Endometrium (tissue), 2 donors: ENCODE measurements at regions not wholly inside any gene's neighbourhood (a gene's known extent, or its start where the extent isn't known, plus 50 kb on each side); places are given as distances from the start of the nearest gene placed in this dataset.
"Not testable (repeated sequence)": the region's sequence is repeated elsewhere in the genome, so short reads cannot be mapped to it uniquely, and the experiment has no call there.

Source experiments
- FAIRE-seq: peaks from 2 replicates; lab custom pipeline; 2012; peaks lifted over from hg19 to GRCh38; lab: Jason Lieb, UNC
- donor health status: control.
- donor health status: control.

DNA sequence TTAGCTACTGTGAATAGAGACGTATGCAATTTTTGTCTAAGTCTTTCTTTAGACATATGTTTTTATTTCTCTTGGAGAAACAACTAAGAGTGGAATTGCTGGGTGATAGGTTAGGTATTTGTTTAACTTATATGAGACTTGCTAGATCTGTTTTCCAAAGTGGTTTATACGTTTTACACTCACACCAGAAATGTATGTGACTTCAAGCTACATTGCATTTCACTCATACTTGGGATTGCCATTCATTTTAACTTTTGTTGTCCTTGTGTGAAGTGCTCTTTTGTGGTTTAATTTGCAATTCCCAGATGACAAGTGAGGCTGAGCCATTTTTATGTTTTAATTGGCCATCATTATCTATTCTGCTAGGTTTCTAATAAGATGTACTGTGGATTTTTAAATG lies 817.2 kb downstream of the GLUD2 start:
- FAIRE-seq, result no peak

GRCh38 chrX:121869876-121870477 lies 822.6 kb downstream of the GLUD2 start:
- FAIRE-seq, result no peak

GRCh38 chrX:121871122-121871521 lies 823.7 kb downstream of the GLUD2 start:
- no peak for FAIRE-seq

- FAIRE-seq, result no peak
These were observed 828.9 kb downstream of the GLUD2 start for GRCh38 chrX:121876305-121876704.

DNA sequence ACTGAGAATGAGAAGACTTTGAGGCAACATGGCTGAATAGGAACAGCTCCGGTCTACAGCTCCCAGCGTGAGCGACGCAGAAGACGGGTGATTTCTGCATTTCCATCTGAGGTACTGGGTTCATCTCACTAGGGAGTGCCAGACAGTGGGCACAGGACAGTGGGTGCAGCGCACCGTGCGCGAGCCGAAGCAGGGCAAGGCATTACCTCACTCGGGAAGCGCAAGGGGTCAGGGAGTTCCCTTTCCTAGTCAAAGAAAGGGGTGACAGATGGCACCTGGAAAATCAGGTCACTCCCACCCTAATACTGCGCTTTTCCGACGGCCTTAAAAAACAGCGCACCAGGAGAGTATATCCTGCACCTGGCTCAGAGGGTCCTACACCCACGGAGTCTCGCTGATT lies 829.9 kb downstream of the GLUD2 start:
- FAIRE-seq, result not testable (repeated sequence)

GRCh38 chrX:121886557-121886956 lies 839.1 kb downstream of the GLUD2 start:
- no peak for FAIRE-seq

- FAIRE-seq, result no peak
These were observed 847.3 kb downstream of the GLUD2 start for GRCh38 chrX:121894756-121895155.

- no peak for FAIRE-seq
These were observed 855.1 kb downstream of the GLUD2 start for GRCh38 chrX:121902463-121902862.

GRCh38 chrX:121903961-121904360 lies 856.6 kb downstream of the GLUD2 start:
- FAIRE-seq, result no peak

DNA sequence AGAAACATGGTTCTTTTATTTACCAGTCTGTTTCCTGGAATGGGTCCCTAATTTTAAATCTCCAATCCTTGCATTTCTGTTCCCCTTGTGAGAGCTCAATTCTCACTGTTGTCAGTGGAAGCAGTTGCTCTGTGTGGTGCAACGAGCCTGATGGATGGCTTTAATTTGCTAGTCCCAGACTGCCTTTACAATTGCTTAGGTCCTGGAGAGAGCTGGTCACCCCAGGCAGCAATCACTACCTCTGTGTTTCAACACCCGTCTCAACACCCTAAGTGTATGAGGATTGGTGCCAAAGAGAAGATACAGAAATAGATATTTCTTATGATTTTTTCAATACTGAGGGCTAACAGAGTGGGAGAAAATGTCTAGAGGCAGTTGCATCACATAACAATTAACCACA lies 873.8 kb downstream of the GLUD2 start:
- no peak for FAIRE-seq

- no peak for FAIRE-seq
These were observed 884.2 kb downstream of the GLUD2 start for GRCh38 chrX:121931567-121931966.

GRCh38 chrX:121932688-121933087 lies 885.3 kb downstream of the GLUD2 start:
- FAIRE-seq, result no peak

DNA sequence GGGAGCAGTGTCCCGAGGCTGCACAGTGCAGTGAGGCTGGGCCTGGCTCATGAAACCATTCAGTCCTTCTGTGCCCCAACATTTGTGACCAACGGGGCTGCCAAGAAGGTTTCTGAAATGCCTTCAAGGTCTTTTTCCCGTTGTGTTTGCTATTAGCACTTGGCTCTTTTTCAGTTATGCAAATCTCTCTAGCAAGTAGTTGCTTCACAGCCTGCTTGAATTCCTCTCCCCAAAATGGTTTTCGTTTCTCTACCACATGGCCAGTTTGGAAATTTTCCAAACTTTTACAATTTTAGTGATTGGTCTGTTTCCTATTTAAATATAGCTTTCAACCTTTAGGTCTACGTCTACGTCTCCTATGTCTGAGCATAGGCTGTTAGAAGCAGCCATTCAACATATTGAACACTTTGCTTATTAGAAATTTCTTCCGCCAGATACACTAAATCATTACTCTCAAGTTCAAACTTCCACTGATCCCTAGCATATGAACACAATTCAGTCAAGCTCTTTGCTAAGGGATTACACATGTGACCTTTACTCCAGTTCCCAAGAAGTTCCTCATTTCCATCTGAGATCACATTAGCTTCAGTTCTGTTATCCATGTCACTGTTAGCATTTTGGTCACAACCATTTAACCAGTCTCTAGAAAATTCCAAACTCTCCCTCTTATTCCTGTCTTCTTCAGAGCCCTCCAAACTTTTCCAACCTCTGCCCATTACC lies 901.8 kb downstream of the GLUD2 start:
- no peak for FAIRE-seq

- FAIRE-seq, result no peak
These were observed 911.5 kb downstream of the GLUD2 start for GRCh38 chrX:121958886-121959285.

GRCh38 chrX:121975671-121976070 lies 928.3 kb downstream of the GLUD2 start:
- no peak for FAIRE-seq

- no peak for FAIRE-seq
These were observed 939.8 kb downstream of the GLUD2 start for GRCh38 chrX:121987163-121987562.

- FAIRE-seq, result no peak
These were observed 940.4 kb downstream of the GLUD2 start for GRCh38 chrX:121987835-121988234.

DNA sequence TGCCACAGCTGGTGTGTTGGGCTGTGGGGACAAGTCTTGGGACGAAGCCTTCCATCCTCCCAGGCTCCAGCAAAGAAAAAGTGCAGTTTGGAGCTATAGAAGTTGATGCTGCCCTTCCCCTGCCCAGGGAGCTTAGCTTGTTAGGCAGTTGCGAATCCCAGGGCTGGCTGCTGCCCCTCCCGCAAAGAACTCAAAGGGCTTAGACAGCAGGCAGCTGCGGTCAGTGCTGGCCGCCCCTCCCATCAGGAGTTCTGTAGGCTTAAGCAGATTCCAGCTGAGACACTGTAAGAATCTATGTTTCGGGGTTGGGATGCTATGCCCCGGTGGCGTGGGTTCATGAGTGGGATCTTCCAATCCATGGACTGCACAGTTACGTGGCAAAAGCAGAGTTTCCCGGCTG lies 956.7 kb downstream of the GLUD2 start:
- FAIRE-seq, result no peak

DNA sequence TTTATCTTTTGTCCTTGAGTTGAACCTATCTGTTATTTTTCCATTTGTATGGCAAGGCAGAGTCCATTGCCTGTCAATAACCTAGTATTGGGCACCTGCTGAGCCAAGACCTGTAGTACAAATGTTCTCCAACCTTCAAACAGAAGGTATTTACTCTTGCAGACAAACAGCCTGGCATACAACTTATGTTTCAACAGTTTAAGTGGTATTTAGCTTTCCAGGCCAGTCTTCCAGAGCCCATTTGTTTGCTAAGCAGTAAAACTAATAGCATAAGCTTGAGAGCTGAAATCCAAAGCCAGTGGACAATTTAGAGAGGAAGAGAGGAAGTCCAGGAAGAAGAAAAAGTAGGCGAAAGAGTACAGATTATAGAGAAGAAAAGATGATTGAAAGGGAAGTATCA lies 979.3 kb downstream of the GLUD2 start:
- no peak for FAIRE-seq

DNA sequence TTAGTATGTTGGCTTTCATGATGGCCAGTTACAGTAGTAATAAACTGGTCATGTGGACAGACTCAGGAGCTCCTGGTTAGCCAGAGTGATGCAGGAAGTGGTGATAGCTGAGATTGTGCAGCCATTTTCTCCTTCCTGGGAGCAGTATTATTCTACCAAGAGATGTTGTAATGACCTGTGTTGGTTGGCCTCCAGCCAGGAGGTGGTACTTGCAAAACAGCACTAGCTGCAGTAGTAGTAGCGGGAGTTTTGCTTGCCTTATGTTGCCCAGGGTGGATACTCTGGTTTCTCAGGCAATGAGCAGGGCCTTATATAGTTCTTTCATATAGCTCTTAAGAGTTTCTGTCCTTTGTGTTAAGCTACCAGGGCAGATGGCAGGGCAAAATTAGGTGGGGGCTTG lies 998.8 kb downstream of the GLUD2 start:
- FAIRE-seq, result no peak

DNA sequence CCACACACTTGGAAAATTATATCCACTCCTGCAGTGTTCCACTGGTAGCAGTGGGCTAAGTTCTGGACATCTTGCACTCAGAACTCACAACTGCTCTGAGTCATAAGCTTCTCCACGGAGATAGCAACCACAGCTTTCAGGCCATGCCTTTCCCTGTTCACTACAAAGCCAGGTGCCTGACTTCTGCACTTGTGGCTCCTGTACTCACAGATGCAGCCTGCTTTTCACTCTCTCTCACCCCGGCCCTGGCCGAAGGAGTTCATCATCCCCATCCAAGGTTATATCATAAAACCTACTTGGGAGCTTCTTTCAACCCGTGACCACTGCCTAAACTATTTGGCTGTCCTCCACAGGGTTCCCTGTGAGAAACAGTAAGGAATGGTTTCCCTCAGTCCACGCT lies 999.4 kb downstream of the GLUD2 start:
- FAIRE-seq, result no peak

GRCh38 chrX:122047261-122047660 lies 999.9 kb downstream of the GLUD2 start:
- no peak for FAIRE-seq

GRCh38 chrX:122055460-122055859 lies 1008.0 kb downstream of the GLUD2 start:
- no peak for FAIRE-seq
